A673 (cell line): ENCODE measurements at regions not wholly inside any gene's neighbourhood (a gene's known extent, or its start where the extent isn't known, plus 50 kb on each side); places are given as distances from the start of the nearest gene placed in this dataset.

Experiments used
- BruUV-seq: library from RNA; stranded (reverse); fragments of 400-500 nt; replicated peaks from 2 replicates; lab custom pipeline; 2021; lab: Mats Ljungman, UMichigan
- CTCF ChIA-PET: fragments of 300-600 bp; sonication (Branson Sonifier 250); formaldehyde crosslinking; loops from one replicate; lab custom pipeline; 2022; ENCODE audit warnings: antibody characterized with exemption; lab: Charles Lee
- POLR2A ChIA-PET: fragments of 300-600 bp; sonication (Branson Sonifier 250); formaldehyde crosslinking; loops from one replicate; lab custom pipeline; 2022; ENCODE audit warnings: antibody characterized with exemption; ENCODE audit not compliant: low non-redundant PET; lab: Charles Lee
- DNase-seq: peaks from one replicate; pipeline ENCODE4 v3.0.0-alpha.2; 2015; ENCODE audit warnings: low spot score
- H3K27ac ChIP-seq: fragments of 200-600 bp; sonication (generic); 2 replicates; pipeline ENCODE4 v1.5.1; 2016; ENCODE audit warnings: mixed run types, low read depth, mild to moderate bottlenecking, mixed read lengths, antibody characterized with exemption, low read length; ENCODE audit not compliant: poor library complexity, severe bottlenecking
- H3K27me3 ChIP-seq: fragments of 200-600 bp; sonication (generic); replicated peaks from 2 replicates; pipeline ENCODE4 v1.6.1; 2017; ENCODE audit warnings: mixed run types, low read depth, mild to moderate bottlenecking, mixed read lengths, antibody characterized with exemption, low read length; ENCODE audit not compliant: insufficient read depth, poor library complexity
- H3K36me3 ChIP-seq: fragments of 200-600 bp; sonication (generic); 2 replicates; pipeline ENCODE4 v1.6.1; 2016; ENCODE audit warnings: mixed run types, mild to moderate bottlenecking, mixed read lengths, antibody characterized with exemption, low read length; ENCODE audit not compliant: insufficient read depth, poor library complexity, severe bottlenecking
- H3K4me1 ChIP-seq: fragments of 200-600 bp; sonication (generic); 2 replicates; pipeline ENCODE4 v1.6.1; 2017; ENCODE audit warnings: mixed run types, mild to moderate bottlenecking, mixed read lengths, antibody characterized with exemption, low read length; ENCODE audit not compliant: insufficient read depth, poor library complexity, severe bottlenecking
- H3K4me3 ChIP-seq: fragments of 200-600 bp; sonication (generic); 2 replicates; pipeline ENCODE4 v1.5.1; 2016; ENCODE audit warnings: low read depth, mixed run types, mild to moderate bottlenecking, mixed read lengths, low read length; ENCODE audit not compliant: poor library complexity, severe bottlenecking
- H3K9me3 ChIP-seq: fragments of 200-600 bp; sonication (generic); 2 replicates; pipeline ENCODE4 v1.6.1; 2016; ENCODE audit warnings: mixed run types, low read depth, mild to moderate bottlenecking, mixed read lengths, antibody characterized with exemption, low read length; ENCODE audit not compliant: poor library complexity, severe bottlenecking
- EZH2 ChIP-seq: fragments of 200-600 bp; sonication (generic); IDR thresholded peaks from 2 replicates; pipeline ENCODE4 v1.6.1; 2017; ENCODE audit warnings: borderline replicate concordance, low read depth, mild to moderate bottlenecking, mixed read lengths, antibody characterized with exemption, low read length; ENCODE audit not compliant: poor library complexity, severe bottlenecking
- intact Hi-C: fragments of 100-400 bp; cut with micrococcal nuclease; formaldehyde crosslinking; loops from one replicate; pipeline ENCODE4 v1.10.0; 2022; ENCODE audit not compliant: unreplicated experiment
- TF ChIP-seq, protein P1 (sequence below): fragments of 300-800, 200-600 bp; sonication (generic); conservative IDR thresholded peaks from 2 replicates; pipeline ENCODE4 v1.5.1; 2017; ENCODE audit warnings: low read depth, mild to moderate bottlenecking, antibody characterized with exemption, low read length, moderate library complexity, mixed read lengths

DNA sequence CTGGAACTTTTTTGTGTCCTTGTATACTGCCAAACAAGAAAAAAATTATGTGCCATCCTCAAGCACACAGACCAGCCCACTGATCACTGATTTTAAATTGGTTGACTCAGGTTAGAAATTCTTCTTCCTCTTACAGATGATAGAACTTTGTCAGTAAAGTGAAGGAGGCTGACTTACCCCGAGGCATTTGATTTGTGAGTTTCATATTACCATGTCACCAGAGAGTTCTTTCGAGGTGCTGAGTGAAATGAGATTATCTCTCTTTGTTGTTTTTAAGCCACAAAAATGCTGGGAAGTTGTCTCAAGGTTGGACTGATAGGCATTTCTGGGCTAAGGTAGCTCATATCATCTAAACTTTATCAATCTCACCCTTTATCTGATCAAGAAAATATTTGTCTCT lies 78.8 kb upstream of the FAM180A start:
- POLR2A ChIA-PET, result no interaction called here
- Histone ChIP-seq H3K27ac (no peak overlapping the region), H3K9me3 (no peaks in the 10 kb centered on the region), H3K4me3 (no peak overlapping the region), H3K36me3 (no peaks in the 10 kb centered on the region), H3K27me3 (no peaks in the 10 kb centered on the region), H3K4me1 (no peaks in the 10 kb centered on the region)
- CTCF ChIA-PET, result no interaction called here
- BruUV-seq, result no TSS peak
- intact Hi-C loops, result no loop called here
- DNase-seq, result no peak
- TF ChIP-seq EZH2, result no peak
- TF ChIP-seq, protein P1, sequence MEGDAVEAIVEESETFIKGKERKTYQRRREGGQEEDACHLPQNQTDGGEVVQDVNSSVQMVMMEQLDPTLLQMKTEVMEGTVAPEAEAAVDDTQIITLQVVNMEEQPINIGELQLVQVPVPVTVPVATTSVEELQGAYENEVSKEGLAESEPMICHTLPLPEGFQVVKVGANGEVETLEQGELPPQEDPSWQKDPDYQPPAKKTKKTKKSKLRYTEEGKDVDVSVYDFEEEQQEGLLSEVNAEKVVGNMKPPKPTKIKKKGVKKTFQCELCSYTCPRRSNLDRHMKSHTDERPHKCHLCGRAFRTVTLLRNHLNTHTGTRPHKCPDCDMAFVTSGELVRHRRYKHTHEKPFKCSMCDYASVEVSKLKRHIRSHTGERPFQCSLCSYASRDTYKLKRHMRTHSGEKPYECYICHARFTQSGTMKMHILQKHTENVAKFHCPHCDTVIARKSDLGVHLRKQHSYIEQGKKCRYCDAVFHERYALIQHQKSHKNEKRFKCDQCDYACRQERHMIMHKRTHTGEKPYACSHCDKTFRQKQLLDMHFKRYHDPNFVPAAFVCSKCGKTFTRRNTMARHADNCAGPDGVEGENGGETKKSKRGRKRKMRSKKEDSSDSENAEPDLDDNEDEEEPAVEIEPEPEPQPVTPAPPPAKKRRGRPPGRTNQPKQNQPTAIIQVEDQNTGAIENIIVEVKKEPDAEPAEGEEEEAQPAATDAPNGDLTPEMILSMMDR, result no peak

DNA sequence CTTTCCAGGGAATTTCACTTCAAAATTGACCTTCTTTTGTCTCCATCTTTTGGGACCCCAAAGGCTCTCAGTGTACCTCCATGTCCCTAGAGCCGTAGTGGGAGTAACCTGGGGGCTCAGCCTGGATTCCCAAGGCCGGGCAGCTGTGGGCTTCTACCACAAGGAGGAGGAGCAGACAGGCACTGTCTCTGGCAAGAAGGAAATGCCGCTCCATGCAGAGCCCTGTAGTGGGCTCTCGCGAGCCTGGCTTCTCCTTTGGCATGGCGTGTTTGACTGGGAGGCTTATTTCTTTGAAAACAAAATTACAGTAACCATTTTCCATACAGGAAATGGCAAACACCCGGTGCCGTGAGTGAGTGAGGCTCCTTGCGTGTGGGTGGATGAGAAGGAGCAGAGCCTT lies 76.8 kb upstream of the FAM180A start:
- ChIA-PET POLR2A (no interaction called here), CTCF (no interaction called here)
- intact Hi-C loops, result no loop called here

DNA sequence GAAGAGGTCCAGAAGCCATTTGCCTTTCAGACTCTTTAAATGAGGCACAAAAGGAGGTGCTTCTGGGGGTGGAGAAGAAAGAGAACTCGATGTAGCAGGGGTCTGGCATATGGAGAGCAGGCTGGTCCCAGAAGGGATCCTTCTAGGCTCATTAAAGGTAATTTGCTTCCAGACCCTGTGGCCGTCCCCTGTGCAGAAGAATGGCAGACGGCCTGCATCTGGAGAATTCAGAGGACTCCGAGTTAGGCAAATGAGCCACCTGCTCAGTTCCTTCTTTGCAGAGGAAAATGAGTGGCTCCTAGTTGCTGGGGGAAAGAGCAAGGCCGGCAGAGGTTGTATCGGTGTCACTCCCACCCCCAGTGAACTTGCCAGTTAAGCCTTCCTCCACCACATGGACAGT lies 73.8 kb upstream of the FAM180A start:
- DNase-seq, result no peak
- Histone ChIP-seq H3K4me3 (no peak overlapping the region), H3K27me3 (no peaks in the 10 kb centered on the region), H3K9me3 (no peaks in the 10 kb centered on the region), H3K4me1 (no peaks in the 10 kb centered on the region), H3K36me3 (no peaks in the 10 kb centered on the region), H3K27ac (no peak overlapping the region)
- ChIA-PET POLR2A (no interaction called here), CTCF (no interaction called here)
- intact Hi-C loops, result no loop called here
- TF ChIP-seq, protein P1, result no peak
- TF ChIP-seq EZH2, result no peak
- no TSS peak for BruUV-seq

More for the DNA sequence above, 76.8 kb upstream of the FAM180A start:
- DNase-seq, result peak; percentile 45
- H3K27ac ChIP-seq, result no peak overlapping the region
- H3K4me3 ChIP-seq, result no peak overlapping the region
- no TSS peak for BruUV-seq
- H3K27me3 ChIP-seq, result no peaks in the 10 kb centered on the region
- H3K9me3 ChIP-seq, result no peaks in the 10 kb centered on the region
- H3K4me1 ChIP-seq, result no peaks in the 10 kb centered on the region
- H3K36me3 ChIP-seq, result no peaks in the 10 kb centered on the region
- TF ChIP-seq, protein P1, result peak; percentile 41
- no peak for TF ChIP-seq EZH2
